ENCODE measurements at regions not wholly inside any gene's neighbourhood (a gene's known extent, or its start where the extent isn't known, plus 50 kb on each side); places are given as distances from the start of the nearest gene placed in this dataset.

- TF ChIP-seq CTCF (conservative IDR thresholded peaks at IDR 0.05; ENCODE audit: low read depth, low read length), result no peak
- no peak for TF ChIP-seq EZH2 (IDR thresholded peaks at IDR 0.05; ENCODE audit: borderline replicate concordance, low read depth, low read length, poor library complexity, severe bottlenecking)
Observed at GRCh38 chr12:47359310-47360092, 279.7 kb upstream of the AMIGO2 start.
